ENCODE measurements at regions not wholly inside any gene's neighbourhood (a gene's known extent, or its start where the extent isn't known, plus 50 kb on each side); places are given as distances from the start of the nearest gene placed in this dataset.

GRCh38 chr12:69094606-69095216 lies 144.7 kb upstream of the CPSF6 start:
- no peaks in the 10 kb centered on the region for H3K27me3 ChIP-seq
- DNase-seq (no peak), ATAC-seq (no peak)
- no peak overlapping the region for H3K4me3 ChIP-seq
- H3K4me1 ChIP-seq = no peaks in the 10 kb centered on the region
- H3K27ac ChIP-seq = no peak overlapping the region
- no peaks in the 10 kb centered on the region for H3K9me3 ChIP-seq
- H3K36me3 ChIP-seq = no peaks in the 10 kb centered on the region
- TF ChIP-seq CTCF (IDR thresholded peaks at IDR 0.05 in 4 of 5, conservative IDR thresholded peaks at IDR 0.05 in 1 of 5) (no peak), POLR2A (IDR thresholded peaks at IDR 0.05) (no peak)
- in situ Hi-C loops (cut with MboI; ENCODE audit: low sequenced_read_pairs in 4 of 4) (no loop called here), intact Hi-C loops (cut with DNase I; ENCODE audit: low total_unique reads) (no loop called here)

- H3K4me3 ChIP-seq = no peak overlapping the region
- no peak for DNase-seq
- intact Hi-C loops (cut with DNase I; ENCODE audit: low total_unique reads) = no loop called here
- TF ChIP-seq CTCF (IDR thresholded peaks at IDR 0.05 in 4 of 5, conservative IDR thresholded peaks at IDR 0.05 in 1 of 5) (no peak), POLR2A (IDR thresholded peaks at IDR 0.05) (no peak)
- peaks cover 0 to 2% of the 10 kb centered on the region in 2 donors for H3K4me1 ChIP-seq
- no peaks in the 10 kb centered on the region for H3K27me3 ChIP-seq
- H3K27ac ChIP-seq = no peak overlapping the region
- no peak for ATAC-seq
- no peaks in the 10 kb centered on the region for H3K9me3 ChIP-seq
- no peaks in the 10 kb centered on the region for H3K36me3 ChIP-seq
- in situ Hi-C loops (cut with MboI; ENCODE audit: low sequenced_read_pairs in 4 of 4) = no loop called here
Observed at GRCh38 chr12:69095765-69096477, 143.4 kb upstream of the CPSF6 start.

GRCh38 chr12:69096669-69097335 lies 142.6 kb upstream of the CPSF6 start:
- ATAC-seq (no peak), DNase-seq (no peak)
- TF ChIP-seq CTCF (IDR thresholded peaks at IDR 0.05 in 4 of 5, conservative IDR thresholded peaks at IDR 0.05 in 1 of 5) (no peak), POLR2A (IDR thresholded peaks at IDR 0.05) (no peak)
- no peak overlapping the region for H3K4me3 ChIP-seq
- no peaks in the 10 kb centered on the region for H3K36me3 ChIP-seq
- intact Hi-C loops (cut with DNase I; ENCODE audit: low total_unique reads) = no loop called here
- H3K27me3 ChIP-seq = no peaks in the 10 kb centered on the region
- in situ Hi-C loops (cut with MboI; ENCODE audit: low sequenced_read_pairs in 4 of 4) = no loop called here
- H3K9me3 ChIP-seq = no peaks in the 10 kb centered on the region
- H3K27ac ChIP-seq = no peak overlapping the region
- peaks cover 0 to 9% of the 10 kb centered on the region in 2 donors for H3K4me1 ChIP-seq

- Histone ChIP-seq H3K4me1 (peaks cover 0 to 13% of the 10 kb centered on the region in 2 donors), H3K27me3 (no peaks in the 10 kb centered on the region), H3K4me3 (no peak overlapping the region), H3K9me3 (no peaks in the 10 kb centered on the region), H3K27ac (no peak overlapping the region), H3K36me3 (no peaks in the 10 kb centered on the region)
- TF ChIP-seq POLR2A (IDR thresholded peaks at IDR 0.05) (no peak), CTCF (IDR thresholded peaks at IDR 0.05 in 4 of 5, conservative IDR thresholded peaks at IDR 0.05 in 1 of 5) (no peak)
- DNase-seq (no peak), ATAC-seq (no peak)
- intact Hi-C loops (cut with DNase I; ENCODE audit: low total_unique reads) (no loop called here), in situ Hi-C loops (cut with MboI; ENCODE audit: low sequenced_read_pairs in 4 of 4) (no loop called here)
Observed at GRCh38 chr12:69097619-69098368, 141.6 kb upstream of the CPSF6 start.
